GM06990 (cell line): ENCODE measurements at regions not wholly inside any gene's neighbourhood (a gene's known extent, or its start where the extent isn't known, plus 50 kb on each side); places are given as distances from the start of the nearest gene placed in this dataset.

Experiments
- DNase-seq: peaks from one replicate; pipeline ENCODE4 v3.0.0-alpha.2; 2011; ENCODE audit not compliant: insufficient read length; ENCODE audit errors: extremely low read depth
- H3K27me3 ChIP-seq: replicated peaks from 2 replicates; pipeline ENCODE4 v1.6.0; 2011; ENCODE audit warnings: low read length; ENCODE audit not compliant: control insufficient read depth, insufficient read depth
- H3K36me3 ChIP-seq: 2 replicates; pipeline ENCODE4 v1.5.1; 2011; ENCODE audit warnings: low read length; ENCODE audit not compliant: control insufficient read depth, insufficient read depth
- H3K4me3 ChIP-seq: replicated peaks from 2 replicates; pipeline ENCODE4 v1.5.1; 2011; ENCODE audit warnings: low read depth, mild to moderate bottlenecking, control low read depth, low read length
- TF ChIP-seq, protein P1 (sequence below): IDR thresholded peaks from 2 replicates; pipeline ENCODE4 v1.5.1; 2011; ENCODE audit warnings: low read length, control low read depth, mild to moderate bottlenecking, inconsistent platforms; ENCODE audit not compliant: insufficient read depth, poor library complexity, severe bottlenecking

DNA sequence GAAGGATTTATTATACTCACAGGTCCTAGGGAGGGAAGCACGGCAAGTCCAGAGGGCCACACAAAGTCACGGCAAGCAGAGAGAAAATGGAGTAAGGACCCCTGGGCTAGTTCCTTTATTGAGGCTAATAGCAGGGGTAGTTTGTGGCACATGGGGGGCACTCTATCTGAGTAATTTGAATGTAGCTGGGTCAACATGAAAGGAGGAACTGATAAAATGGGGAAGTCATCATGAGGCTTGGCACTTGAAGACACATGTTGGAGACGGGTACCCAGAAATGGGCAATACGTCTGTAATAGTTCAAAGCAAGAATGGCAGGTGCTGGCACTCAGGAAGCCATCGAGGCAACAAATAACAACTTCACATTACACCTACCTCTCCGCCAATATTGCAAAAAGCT lies 1136.4 kb downstream of the MRPL39 start:
- H3K27me3 ChIP-seq = no peaks in the 10 kb centered on the region
- TF ChIP-seq, protein P1, sequence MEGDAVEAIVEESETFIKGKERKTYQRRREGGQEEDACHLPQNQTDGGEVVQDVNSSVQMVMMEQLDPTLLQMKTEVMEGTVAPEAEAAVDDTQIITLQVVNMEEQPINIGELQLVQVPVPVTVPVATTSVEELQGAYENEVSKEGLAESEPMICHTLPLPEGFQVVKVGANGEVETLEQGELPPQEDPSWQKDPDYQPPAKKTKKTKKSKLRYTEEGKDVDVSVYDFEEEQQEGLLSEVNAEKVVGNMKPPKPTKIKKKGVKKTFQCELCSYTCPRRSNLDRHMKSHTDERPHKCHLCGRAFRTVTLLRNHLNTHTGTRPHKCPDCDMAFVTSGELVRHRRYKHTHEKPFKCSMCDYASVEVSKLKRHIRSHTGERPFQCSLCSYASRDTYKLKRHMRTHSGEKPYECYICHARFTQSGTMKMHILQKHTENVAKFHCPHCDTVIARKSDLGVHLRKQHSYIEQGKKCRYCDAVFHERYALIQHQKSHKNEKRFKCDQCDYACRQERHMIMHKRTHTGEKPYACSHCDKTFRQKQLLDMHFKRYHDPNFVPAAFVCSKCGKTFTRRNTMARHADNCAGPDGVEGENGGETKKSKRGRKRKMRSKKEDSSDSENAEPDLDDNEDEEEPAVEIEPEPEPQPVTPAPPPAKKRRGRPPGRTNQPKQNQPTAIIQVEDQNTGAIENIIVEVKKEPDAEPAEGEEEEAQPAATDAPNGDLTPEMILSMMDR = no peak
- no peak for DNase-seq
- no peaks in the 10 kb centered on the region for H3K36me3 ChIP-seq
- H3K4me3 ChIP-seq = no peak overlapping the region

DNA sequence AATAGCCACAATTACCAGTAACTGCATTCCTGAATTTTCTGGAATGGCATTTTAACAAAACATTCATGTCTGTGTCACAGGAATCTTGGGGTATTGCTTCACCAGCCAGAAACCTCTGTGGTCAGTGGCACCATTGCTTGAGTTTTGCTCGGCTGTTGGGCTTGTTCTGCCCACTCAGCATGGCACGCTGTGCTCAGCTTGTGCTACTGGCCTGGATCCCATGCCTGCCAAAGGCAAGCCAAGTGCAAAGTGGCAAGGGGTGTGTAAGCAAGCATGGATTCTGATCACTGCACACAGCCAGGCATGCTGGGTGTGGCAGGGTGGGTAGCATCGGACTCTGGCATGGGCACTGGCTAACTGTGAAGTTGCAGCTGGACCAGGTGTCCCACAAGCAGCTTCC lies 1150.9 kb downstream of the MRPL39 start:
- TF ChIP-seq, protein P1 = no peak
- no peak overlapping the region for H3K4me3 ChIP-seq
- H3K27me3 ChIP-seq = no peaks in the 10 kb centered on the region
- H3K36me3 ChIP-seq = no peaks in the 10 kb centered on the region
- DNase-seq = no peak

DNA sequence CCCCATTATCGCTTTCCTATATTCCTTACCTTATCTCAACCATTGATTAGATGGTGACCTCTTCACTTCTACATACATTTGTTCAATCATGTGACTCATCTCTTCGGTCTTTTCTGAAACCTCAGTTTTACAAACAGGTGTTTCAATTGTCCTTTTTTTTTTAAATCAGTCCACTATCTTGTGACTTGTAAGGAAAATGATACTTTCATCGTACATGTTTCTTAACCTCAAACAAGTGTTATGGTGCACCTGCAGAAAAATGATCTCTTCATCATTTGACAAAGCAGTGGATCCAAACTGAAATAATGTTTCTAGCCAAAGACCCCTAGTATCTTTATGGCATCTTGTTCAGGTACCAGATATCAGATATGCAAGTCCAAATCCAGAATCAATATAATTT lies 1157.2 kb downstream of the MRPL39 start:
- no peaks in the 10 kb centered on the region for H3K36me3 ChIP-seq
- TF ChIP-seq, protein P1 = no peak
- DNase-seq = no peak
- no peak overlapping the region for H3K4me3 ChIP-seq
- H3K27me3 ChIP-seq = no peaks in the 10 kb centered on the region

DNA sequence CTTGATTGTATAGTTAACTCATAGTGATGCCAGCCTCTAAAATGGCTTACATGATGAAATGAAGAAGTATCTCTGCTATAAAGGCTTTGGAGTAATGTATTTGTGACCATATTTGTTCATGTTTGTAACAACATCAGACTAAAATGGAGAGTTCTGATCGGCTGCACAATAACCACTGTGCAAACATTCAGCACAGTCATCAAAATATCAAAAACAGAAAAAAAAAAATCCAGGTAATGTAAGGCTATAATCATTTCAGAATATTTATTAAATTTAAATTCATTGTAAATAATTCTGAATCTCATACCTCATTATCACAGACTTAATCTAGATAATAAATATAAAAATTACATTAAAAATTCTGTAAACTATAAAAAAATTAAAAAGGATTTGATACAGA lies 1161.8 kb downstream of the MRPL39 start:
- Histone ChIP-seq H3K36me3 (no peaks in the 10 kb centered on the region; the same call in 1 of the 2 replicates), H3K4me3 (no peak overlapping the region), H3K27me3 (no peaks in the 10 kb centered on the region)
- TF ChIP-seq, protein P1 = no peak
- no peak for DNase-seq

DNA sequence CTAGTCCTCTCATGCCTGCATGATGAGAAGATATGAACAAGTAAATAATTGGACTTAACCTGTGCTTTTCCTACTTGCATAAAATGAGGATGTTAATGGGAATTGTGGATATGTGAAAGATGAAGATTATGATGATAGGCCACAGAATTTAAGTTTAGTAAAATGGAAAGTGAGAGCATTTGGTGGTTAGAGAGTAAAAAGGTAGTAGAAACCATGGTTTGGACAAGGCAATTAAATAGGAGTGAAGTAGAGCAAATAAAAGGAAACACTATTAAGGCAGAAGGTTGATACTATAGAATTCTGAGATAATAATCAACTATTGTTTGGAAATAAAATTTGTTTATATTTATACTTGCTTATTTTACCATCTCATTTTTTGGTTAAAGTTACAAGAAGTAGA lies 1162.5 kb downstream of the MRPL39 start:
- Histone ChIP-seq H3K36me3 (no peaks in the 10 kb centered on the region; the same call in 1 of the 2 replicates), H3K4me3 (no peak overlapping the region), H3K27me3 (no peaks in the 10 kb centered on the region)
- TF ChIP-seq, protein P1 = no peak
- no peak for DNase-seq

DNA sequence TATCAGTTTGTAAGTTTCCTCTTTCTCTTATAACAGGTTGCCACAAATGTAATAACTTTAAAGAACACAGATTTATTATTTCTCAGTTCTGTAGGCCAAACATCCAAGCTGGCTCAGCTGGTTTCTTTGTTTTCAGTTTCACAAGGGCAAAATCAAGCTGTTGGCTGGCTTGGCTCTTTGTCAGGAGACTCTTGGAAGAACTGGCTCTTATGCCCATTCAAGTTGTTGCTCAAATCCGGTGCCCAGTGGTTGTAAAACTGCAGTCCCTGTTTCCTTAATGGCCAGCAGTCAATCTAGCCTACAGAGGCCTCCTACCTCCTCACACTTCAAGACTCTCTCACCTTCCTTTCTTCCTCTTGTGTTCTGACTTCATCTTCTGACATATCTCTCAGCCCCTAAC lies 1171.0 kb downstream of the MRPL39 start:
- TF ChIP-seq, protein P1 = no peak
- DNase-seq = no peak
- Histone ChIP-seq H3K4me3 (no peak overlapping the region), H3K27me3 (no peaks in the 10 kb centered on the region), H3K36me3 (no peaks in the 10 kb centered on the region)
